HepG2 (cell line): ENCODE measurements at regions not wholly inside any gene's neighbourhood (a gene's known extent, or its start where the extent isn't known, plus 50 kb on each side); places are given as distances from the start of the nearest gene placed in this dataset.
A peak's percentile ranks its signal among the peaks of the same experiment; 100 is the strongest.

Experiments
- ELF4 ChIP-seq: sonication (generic); formaldehyde crosslinking; IDR thresholded peaks from 2 replicates; pipeline ENCODE4 v1.5.0; 2020; ENCODE audit warnings: missing genetic modification reagents, mild to moderate bottlenecking, moderate library complexity, borderline replicate concordance
- FOXA1 ChIP-seq, 2 experiments: fragments of 450-650 bp in 1 of 2; sonication (generic) in 1 of 2; formaldehyde crosslinking in 1 of 2; IDR thresholded peaks; 2 replicates each; pipeline versions ENCODE4 v1.4.0 to v1.6.1; 2016 to 2020; ENCODE audit warnings: missing genetic modification reagents in 1 of 2
- FOXJ3 ChIP-seq: sonication (generic); formaldehyde crosslinking; IDR thresholded peaks from 2 replicates; pipeline ENCODE4 v1.4.0; 2020; ENCODE audit warnings: missing genetic modification reagents, mild to moderate bottlenecking, borderline replicate concordance
- GZF1 ChIP-seq: sonication (generic); formaldehyde crosslinking; IDR thresholded peaks from 2 replicates; pipeline ENCODE4 v1.5.1; 2020; ENCODE audit warnings: mild to moderate bottlenecking, missing genetic modification reagents
- MAF1 ChIP-seq: sonication (generic); formaldehyde crosslinking; IDR thresholded peaks from 2 replicates; pipeline ENCODE4 v1.5.0; 2020; ENCODE audit warnings: missing genetic modification reagents, borderline replicate concordance
- NBN ChIP-seq: fragments of 450-650 bp; conservative IDR thresholded peaks from 2 replicates; pipeline ENCODE4 v1.6.1; 2017
- REPIN1 ChIP-seq: sonication (generic); formaldehyde crosslinking; IDR thresholded peaks from 2 replicates; pipeline ENCODE4 v1.8.0; 2022; ENCODE audit warnings: missing genetic modification reagents, low read depth, mild to moderate bottlenecking, borderline replicate concordance
- SUZ12 ChIP-seq: fragments of 150-350 bp; IDR thresholded peaks from 2 replicates; pipeline ENCODE4 v1.6.1; 2014; ENCODE audit warnings: low read depth, low read length
- YY1 ChIP-seq: IDR thresholded peaks from 2 replicates; pipeline ENCODE4 v1.6.1; 2011; ENCODE audit warnings: low read length, low read depth, moderate library complexity, mild to moderate bottlenecking; ENCODE audit not compliant: insufficient read depth, insufficient replicate concordance
- ZNF138 ChIP-seq: sonication (generic); formaldehyde crosslinking; IDR thresholded peaks from 2 replicates; pipeline ENCODE4 v1.5.0; 2020; ENCODE audit warnings: mild to moderate bottlenecking, low read depth, missing genetic modification reagents
- ZNF20 ChIP-seq: sonication (generic); formaldehyde crosslinking; IDR thresholded peaks from 2 replicates; pipeline ENCODE4 v1.4.0; 2020; ENCODE audit warnings: mild to moderate bottlenecking, moderate library complexity, missing genetic modification reagents
- ZNF260 ChIP-seq: sonication (generic); formaldehyde crosslinking; IDR thresholded peaks from 2 replicates; pipeline ENCODE4 v1.4.0; 2020; ENCODE audit warnings: missing genetic modification reagents, low read depth, mild to moderate bottlenecking, borderline replicate concordance
- ZNF543 ChIP-seq: sonication (generic); formaldehyde crosslinking; IDR thresholded peaks from 2 replicates; pipeline ENCODE4 v1.4.0; 2020; ENCODE audit warnings: mild to moderate bottlenecking, missing genetic modification reagents
- TF ChIP-seq, protein P1 (sequence below): IDR thresholded peaks from 2 replicates; pipeline ENCODE4 v1.6.1; 2016; ENCODE audit warnings: mild to moderate bottlenecking, missing biosample characterization, missing genetic modification reagents
- TF ChIP-seq, protein P2 (sequence below): sonication (generic); formaldehyde crosslinking; IDR thresholded peaks from 2 replicates; pipeline ENCODE4 v1.4.0; 2020; ENCODE audit warnings: missing genetic modification reagents
- TF ChIP-seq, protein P3 (sequence below): sonication (generic); formaldehyde crosslinking; IDR thresholded peaks from one replicate; pipeline ENCODE4 v1.5.1; 2020; ENCODE audit warnings: mild to moderate bottlenecking, missing genetic modification reagents; ENCODE audit errors: not compliant biosample characterization
- TF ChIP-seq, protein P4 (sequence below): sonication (generic); formaldehyde crosslinking; IDR thresholded peaks from 2 replicates; pipeline ENCODE4 v1.4.0; 2020; ENCODE audit warnings: low read depth, mild to moderate bottlenecking, missing genetic modification reagents

DNA sequence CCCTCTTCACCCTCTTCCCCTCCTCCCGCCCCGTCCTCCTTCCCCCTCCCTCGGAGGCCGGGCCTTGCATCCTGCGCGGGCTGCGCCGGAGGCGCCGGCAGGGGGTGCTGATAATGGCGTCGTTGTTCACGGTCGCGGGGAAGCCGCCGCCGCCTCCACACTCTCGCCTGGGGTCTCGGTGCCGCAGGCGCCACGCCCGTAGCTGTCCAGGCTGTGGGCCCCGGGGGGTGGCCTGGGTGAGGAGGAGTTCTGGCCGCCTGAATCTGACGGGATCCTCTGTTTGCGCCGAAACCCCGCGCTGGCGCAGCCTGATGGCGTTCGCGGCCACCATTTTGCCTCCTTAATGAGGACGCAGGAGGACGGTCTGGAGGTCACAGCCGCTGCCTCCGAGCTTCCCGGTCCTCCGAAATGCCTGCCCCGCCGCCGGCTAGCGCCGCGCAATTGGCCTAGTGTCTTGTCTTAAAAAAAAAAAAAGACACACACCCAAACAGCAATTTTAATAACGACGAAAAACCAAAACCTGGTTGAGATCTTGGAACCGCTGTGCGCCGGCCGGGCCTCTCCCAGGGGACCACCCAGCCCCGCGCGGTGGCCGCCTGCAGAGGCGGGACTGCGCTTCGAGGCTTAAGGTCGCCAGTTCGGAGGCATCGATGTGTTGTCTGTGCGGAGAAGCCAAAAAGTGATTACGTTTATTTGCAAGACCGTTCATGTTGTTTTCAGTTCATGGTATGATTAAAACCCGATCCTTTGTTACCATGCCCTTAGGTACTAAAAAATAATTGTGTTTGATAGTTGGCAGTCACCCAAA lies 106.6 kb upstream of the HNRNPU start (continued):
- TF ChIP-seq, protein P1, sequence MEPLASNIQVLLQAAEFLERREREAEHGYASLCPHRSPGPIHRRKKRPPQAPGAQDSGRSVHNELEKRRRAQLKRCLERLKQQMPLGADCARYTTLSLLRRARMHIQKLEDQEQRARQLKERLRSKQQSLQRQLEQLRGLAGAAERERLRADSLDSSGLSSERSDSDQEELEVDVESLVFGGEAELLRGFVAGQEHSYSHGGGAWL (CRISPR knock-in tag), result peak; percentile 21; the same call in 1 of the 2 replicates
- TF ChIP-seq FOXJ3 (CRISPR knock-in tag) (no peak), MAF1 (CRISPR knock-in tag) (0 out of 2 replicates have a peak, but pooled peaks have one; percentile 42), FOXA1 (IDR thresholded peaks at IDR 0.05) (no peak), FOXA1 (CRISPR knock-in tag; IDR thresholded peaks at IDR 0.05) (no peak), REPIN1 (CRISPR knock-in tag) (peak; percentile 82), YY1 (peak; percentile 94), ZNF138 (CRISPR knock-in tag) (0 out of 2 replicates have a peak, but pooled peaks have one; percentile 30), ZNF20 (no peak), ZNF543 (CRISPR knock-in tag) (0 out of 2 replicates have a peak, but pooled peaks have one; percentile 52), GZF1 (CRISPR knock-in tag) (no peak), SUZ12 (no peak), NBN (no peak), ELF4 (CRISPR knock-in tag) (no peak; the same call in 1 of the 2 replicates), ZNF260 (no peak)
- TF ChIP-seq, protein P2, sequence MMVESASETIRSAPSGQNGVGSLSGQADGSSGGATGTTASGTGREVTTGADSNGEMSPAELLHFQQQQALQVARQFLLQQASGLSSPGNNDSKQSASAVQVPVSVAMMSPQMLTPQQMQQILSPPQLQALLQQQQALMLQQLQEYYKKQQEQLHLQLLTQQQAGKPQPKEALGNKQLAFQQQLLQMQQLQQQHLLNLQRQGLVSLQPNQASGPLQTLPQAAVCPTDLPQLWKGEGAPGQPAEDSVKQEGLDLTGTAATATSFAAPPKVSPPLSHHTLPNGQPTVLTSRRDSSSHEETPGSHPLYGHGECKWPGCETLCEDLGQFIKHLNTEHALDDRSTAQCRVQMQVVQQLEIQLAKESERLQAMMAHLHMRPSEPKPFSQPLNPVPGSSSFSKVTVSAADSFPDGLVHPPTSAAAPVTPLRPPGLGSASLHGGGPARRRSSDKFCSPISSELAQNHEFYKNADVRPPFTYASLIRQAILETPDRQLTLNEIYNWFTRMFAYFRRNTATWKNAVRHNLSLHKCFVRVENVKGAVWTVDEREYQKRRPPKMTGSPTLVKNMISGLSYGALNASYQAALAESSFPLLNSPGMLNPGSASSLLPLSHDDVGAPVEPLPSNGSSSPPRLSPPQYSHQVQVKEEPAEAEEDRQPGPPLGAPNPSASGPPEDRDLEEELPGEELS (CRISPR knock-in tag), result no peak
- TF ChIP-seq, protein P3, sequence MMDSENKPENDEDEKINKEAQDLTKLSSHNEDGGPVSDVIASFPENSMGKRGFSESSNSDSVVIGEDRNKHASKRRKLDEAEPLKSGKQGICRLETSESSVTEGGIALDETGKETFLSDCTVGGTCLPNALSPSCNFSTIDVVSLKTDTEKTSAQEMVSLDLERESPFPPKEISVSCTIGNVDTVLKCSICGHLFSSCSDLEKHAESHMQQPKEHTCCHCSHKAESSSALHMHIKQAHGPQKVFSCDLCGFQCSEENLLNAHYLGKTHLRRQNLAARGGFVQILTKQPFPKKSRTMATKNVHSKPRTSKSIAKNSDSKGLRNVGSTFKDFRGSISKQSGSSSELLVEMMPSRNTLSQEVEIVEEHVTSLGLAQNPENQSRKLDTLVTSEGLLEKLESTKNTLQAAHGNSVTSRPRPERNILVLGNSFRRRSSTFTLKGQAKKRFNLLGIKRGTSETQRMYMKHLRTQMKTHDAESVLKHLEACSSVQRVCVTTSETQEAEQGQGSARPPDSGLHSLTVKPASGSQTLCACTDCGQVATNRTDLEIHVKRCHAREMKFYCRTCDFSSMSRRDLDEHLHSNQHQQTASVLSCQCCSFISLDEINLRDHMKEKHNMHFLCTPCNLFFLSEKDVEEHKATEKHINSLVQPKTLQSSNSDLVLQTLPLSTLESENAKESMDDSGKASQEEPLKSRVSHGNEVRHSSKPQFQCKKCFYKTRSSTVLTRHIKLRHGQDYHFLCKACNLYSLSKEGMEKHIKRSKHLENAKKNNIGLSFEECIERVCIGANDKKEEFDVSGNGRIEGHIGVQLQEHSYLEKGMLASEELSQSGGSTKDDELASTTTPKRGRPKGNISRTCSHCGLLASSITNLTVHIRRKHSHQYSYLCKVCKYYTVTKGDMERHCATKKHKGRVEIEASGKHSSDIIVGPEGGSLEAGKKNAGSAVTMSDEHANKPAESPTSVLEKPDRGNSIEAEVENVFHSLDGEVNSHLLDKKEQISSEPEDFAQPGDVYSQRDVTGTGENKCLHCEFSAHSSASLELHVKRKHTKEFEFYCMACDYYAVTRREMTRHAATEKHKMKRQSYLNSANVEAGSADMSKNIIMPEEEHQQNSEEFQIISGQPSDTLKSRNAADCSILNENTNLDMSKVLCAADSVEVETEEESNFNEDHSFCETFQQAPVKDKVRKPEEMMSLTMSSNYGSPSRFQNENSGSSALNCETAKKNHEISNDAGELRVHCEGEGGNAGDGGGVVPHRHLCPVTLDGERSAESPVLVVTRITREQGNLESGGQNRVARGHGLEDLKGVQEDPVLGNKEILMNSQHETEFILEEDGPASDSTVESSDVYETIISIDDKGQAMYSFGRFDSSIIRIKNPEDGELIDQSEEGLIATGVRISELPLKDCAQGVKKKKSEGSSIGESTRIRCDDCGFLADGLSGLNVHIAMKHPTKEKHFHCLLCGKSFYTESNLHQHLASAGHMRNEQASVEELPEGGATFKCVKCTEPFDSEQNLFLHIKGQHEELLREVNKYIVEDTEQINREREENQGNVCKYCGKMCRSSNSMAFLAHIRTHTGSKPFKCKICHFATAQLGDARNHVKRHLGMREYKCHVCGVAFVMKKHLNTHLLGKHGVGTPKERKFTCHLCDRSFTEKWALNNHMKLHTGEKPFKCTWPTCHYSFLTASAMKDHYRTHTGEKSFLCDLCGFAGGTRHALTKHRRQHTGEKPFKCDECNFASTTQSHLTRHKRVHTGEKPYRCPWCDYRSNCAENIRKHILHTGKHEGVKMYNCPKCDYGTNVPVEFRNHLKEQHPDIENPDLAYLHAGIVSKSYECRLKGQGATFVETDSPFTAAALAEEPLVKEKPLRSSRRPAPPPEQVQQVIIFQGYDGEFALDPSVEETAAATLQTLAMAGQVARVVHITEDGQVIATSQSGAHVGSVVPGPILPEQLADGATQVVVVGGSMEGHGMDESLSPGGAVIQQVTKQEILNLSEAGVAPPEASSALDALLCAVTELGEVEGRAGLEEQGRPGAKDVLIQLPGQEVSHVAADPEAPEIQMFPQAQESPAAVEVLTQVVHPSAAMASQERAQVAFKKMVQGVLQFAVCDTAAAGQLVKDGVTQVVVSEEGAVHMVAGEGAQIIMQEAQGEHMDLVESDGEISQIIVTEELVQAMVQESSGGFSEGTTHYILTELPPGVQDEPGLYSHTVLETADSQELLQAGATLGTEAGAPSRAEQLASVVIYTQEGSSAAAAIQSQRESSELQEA (CRISPR knock-in tag), result no peak
- TF ChIP-seq, protein P4, sequence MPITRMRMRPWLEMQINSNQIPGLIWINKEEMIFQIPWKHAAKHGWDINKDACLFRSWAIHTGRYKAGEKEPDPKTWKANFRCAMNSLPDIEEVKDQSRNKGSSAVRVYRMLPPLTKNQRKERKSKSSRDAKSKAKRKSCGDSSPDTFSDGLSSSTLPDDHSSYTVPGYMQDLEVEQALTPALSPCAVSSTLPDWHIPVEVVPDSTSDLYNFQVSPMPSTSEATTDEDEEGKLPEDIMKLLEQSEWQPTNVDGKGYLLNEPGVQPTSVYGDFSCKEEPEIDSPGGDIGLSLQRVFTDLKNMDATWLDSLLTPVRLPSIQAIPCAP, result no peak
